ENCODE measurements at regions not wholly inside any gene's neighbourhood (a gene's known extent, or its start where the extent isn't known, plus 50 kb on each side); places are given as distances from the start of the nearest gene placed in this dataset.
"Not testable (repeated sequence)": the region's sequence is repeated elsewhere in the genome, so short reads cannot be mapped to it uniquely, and the experiment has no call there.

DNA sequence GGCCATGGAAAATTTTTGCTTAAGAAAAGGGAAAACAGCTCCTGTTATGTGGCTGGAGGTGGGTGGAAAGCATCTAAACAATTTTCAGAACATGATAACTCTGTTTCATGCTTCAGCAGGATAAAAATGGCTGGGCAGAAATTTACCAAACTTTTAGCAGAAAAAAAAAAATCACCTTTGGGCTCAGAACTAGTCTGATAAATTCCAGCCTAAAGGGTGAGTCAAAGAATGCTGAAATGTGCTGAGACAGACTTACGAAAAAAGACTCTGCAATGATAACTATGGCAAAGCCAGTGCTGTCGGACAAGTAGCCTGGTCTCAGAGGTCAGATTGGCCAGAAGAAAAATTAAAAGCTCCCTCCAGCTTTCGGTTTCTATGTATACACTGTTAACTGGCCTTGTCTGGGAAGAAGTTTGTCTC is 123.6 kb downstream of the LRATD1 start:
- no peak for DNase-seq

DNA sequence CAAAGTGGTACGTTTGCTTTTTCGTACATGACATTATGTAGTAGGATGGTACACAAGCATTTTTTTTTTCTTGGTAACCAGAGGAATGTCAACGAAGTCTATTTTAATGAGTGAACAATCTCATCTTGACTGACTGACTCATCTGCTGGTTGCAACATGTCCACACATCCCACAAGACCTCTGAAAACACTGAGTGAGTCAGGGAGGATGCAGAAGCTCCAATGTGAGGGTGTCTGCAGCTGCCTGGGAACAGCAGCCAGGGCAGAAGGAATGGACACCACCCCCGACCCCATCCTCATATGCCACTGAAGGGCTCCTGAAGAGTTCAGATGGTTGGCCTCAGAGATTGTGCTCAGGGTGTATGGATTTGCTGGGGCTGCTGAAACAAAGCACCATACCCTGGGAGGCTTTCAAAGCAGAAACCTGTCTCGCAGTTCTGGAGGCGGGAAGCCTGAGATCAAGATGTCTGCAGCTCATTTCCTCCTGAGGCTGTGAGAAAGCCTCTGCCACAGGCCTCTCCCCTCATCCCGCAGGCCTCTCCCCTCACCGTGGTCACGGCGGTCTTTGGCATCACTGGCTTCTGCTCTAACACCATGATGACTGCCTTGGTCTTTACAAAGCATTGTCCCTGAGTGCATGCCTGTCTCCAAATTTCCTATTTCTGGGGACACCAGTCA is 124.6 kb downstream of the LRATD1 start:
- no peak for DNase-seq

DNA sequence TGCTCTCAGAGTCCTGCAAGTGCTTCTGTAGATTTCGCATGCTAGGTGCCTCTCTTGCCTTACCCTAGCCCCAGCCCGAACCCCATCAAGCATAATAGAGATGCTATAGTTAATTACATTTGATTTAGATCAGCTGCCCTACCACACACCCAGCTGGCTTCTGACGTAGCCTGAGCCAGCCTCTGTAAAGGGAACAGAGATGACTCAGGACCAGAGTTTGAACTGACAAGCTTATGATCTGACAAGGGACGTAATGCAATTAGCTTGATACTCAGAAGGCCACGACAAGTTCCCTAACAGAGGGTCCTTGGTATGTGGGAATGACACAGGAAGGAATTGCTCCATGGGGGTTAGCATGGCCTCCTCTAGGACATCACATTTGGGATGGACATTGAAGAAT is 126.6 kb downstream of the LRATD1 start:
- DNase-seq: no peak

DNA sequence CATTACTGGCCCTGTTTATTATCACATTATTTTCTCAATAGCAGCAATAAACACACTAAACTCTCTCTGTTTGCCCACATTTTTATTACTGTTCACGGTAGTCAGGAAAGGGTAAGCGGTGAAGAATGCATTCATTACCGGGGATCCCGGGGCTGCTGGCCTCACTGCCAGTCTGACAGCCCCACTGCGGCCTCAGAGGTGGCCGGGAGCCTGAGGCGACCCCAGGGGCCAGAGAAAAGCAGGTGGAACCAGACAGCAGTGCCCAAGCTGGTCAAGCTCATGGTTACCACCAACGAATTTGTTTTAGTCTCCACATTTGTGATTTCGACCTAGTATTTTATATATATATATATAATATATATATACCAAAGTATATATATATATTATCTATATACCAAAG is 127.7 kb downstream of the LRATD1 start:
- no peak for DNase-seq

DNA sequence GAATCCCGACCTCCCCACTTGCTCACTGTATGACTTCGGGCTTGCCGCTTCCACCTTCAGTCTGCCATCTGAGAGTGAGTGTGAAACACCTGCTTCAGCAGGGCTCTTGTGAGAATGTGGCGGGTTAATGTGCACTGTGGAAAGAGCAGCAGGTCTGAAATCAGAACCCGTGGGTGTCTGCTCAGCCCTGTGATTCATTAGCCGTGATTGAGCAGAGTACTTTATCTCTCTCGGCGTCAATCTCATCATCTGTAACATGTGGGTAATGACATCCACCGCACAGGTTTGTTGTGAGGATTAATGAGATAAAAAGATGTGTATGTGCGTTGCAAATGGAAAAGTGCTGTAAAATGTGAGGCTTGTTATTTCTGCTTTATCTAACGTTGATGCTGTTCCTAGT is 128.6 kb downstream of the LRATD1 start:
- no peak for DNase-seq

DNA sequence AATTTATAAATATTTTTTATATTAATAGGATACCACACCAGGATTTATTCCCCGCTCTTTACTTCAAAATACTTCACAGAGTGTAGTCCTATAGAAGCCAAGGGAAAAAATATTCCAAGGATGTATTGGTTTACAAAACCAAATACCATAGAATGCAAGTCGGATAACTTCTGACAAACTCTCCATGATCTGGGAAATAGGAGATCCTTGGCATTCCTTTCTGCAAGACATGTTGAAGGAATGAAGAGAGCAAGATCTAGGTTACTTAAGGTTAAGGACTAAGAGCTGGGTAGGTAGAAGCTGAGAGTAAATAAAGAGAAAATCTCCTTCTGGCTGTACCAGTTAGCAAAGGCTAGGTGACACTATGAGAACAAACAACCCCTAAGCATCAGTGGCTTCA is 141.2 kb downstream of the LRATD1 start:
- no peak for DNase-seq

DNA sequence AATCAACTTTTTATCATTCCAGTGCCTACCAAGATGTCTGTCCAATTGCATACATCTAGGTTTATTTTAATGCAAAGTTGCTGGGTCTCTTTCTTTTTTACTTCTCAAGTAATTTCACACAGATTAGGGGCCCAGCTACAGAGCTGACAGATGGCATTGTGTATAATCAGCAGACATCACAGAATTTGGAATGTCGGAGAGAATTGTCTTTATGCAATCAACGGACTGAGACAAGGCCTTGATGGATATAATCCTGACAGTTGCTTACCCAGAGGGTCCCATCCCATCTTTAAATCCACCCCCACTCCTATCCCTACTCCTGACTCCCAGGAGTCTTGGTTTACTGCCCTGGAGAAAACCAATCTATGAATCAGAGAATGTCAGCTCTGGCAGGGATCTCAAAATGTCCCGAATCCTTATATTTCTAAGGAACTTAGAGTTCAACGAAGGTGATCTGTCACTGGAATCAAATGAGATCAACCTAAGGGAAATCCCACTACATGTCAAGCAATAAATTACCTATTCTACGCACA is 142.0 kb downstream of the LRATD1 start:
- no peak for DNase-seq

DNA sequence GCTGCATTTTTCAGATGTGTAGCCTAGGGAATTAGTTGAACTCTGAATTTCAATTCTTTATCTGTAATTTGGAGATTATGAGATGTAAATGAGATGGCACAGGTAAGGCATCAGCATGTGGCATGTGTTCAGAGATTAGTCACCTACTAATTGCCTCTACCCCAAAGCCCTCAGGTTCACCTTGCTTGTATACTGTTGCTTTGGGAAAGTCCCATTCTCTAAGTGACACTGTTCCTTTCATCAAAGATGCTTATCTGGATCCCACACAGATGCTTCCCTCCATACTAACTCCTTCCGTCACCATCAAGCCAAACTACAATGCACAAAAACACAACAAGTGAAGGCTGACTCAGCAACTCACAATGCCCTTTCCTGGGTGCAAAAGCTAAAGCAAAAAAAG is 143.7 kb downstream of the LRATD1 start:
- no peak for DNase-seq

DNA sequence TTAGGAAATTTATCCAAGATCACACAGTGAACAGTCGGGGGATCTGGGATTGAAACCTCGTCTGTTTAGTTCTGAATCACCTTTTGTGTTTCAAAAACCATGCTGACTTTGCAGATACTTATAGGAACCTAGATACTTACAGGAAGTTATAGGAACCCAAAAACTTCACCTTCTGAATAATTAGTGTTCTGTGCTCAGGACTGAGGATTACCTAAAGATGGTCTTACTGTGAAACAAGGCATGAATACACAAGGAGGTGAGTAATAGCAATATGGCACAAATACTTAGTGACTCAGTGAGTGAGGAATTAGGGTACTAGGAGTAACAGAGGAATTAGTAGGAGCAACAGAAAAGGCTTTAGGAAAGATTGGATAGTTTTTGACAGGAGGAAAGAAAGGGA is 145.5 kb downstream of the LRATD1 start:
- no peak for DNase-seq

DNA sequence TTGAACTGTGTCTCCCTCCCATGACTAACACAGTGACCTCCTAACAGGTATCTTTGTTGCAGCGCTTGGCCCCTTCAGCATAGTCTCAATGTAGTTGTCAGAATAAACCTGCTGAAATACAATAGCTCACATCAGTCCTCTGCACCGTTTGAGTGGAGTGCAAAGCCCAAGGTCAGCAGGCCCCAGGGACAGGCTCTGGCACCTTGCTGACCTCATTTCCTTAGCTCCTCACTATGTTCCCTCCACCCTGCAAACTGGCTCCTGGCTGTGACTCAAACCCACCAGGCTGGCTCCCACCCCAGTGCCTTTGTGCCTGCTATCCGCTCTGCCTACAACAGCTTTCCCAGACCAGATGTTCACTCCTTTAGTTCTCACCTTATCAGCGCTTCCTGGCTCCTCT is 146.7 kb downstream of the LRATD1 start:
- no peak for DNase-seq

DNA sequence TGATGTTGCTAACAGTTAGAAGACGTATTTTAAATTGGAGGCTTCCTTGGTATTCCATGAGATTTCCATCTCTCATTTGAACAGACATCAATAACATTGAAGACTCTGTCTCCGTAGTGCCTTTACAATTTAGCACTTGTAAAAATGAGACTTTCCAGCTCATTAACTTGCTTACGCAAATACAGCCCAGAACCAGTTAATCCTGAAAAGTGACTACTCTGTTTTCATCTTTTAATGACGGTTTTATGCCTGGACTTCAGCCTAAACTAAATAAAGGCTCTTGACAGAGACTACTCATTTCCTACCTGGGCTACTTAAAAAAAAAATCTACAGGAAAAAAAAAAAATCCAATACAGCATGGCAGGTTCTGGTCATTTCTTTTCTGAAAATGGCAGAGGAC is 148.6 kb downstream of the LRATD1 start:
- DNase-seq: no peak

DNA sequence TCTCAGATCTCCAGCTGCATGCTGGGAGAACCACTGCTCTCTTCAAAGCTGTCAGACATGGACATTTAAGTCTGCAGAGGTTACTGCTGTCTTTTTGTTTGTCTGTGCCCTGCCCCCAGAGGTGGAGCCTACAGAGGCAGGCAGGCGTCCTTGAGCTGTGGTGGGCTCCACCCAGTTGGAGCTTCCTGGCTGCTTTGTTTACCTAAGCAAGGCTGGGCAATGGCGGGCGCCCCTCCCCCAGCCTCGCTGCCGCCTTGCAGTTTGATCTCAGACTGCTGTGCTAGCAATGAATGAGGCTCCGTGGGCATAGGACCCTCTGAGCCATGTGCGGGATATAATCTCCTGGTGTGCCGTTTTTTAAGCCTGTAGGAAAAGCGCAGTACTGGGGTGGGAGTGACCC is 156.3 kb downstream of the LRATD1 start:
- not testable (repeated sequence) for DNase-seq

DNA sequence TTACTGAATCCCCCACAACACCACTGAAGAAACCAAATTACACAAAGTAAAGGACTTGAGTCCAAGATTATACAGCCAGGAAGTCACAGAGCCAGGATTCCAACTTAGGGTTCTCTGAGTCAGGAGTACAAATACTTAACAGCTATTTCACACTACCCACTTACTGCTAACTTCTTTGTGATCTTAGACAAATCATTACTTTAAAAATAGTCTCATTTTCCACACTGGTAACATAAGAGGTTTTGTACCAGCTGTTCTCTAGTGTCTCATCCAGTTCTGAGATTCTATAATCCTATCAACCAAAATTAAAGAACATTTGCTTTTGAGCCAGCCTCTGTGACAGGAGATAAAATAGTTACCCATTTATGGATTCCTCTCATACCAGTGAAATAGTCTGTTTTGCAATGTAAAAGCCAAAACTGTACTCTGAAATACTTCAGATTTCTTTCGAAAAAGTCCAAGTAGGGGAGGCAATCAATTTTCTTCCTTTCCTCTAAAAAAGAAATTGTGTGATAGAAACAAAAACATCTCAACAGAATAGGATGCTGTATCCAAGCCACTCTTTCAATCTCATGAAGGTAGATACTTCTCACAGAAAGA is 157.6 kb downstream of the LRATD1 start:
- no peak for DNase-seq

DNA sequence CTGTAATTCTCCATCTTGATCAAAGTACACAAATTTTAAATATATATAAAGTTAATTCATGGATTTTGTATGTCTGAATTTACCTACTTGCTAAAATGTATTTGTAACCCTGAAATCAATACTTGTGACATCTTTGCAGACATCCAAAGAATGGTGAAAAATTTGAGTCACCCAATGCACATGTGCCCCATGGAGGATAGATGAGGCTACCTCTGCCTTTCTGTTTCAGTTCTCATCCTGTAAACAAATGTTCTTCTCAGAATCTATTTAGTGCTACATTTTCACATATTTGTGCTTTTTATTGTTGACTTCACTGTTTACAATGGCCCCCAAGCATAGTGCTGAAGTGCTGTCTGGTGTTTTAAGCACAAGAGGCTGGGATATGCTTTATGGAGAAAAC is 171.5 kb downstream of the LRATD1 start:
- DNase-seq: no peak

DNA sequence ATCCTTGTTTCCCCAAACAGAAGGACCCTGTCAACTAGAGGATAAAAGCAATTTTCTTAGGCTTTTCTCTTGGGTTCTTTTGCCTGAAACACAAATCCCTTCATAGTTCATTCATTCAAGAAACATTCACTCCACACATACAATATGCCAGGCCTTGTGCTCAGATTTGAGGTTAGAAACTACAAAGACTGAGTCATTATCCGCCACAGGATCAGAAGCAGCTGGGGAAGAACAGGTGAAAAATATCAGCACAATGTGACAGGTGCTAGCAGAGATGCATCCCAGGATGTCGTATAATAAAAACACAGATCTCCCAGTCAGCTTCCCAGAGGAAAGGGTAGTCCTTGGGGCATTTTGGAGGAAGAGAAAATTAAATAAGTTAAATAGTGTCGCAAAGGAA is 172.4 kb downstream of the LRATD1 start:
- DNase-seq: no peak

DNA sequence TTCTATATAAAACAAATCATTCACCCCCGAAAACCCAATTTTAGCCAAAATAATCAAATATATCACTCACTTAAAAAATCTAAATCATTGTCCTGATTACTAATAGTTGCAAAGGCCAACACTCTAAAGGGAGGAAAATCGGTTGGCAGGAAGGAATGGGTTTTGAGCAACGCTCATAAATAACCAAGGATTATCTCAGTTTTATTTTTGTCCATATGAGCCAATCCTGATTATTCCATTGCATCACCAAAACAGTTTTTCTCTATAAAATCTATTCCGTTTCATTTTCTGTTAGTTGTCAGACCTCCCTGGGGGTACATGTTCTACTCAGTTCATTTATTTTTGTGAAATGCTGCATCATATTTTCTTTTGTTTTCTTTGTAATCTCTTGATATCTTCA is 174.1 kb downstream of the LRATD1 start:
- DNase-seq: no peak

DNA sequence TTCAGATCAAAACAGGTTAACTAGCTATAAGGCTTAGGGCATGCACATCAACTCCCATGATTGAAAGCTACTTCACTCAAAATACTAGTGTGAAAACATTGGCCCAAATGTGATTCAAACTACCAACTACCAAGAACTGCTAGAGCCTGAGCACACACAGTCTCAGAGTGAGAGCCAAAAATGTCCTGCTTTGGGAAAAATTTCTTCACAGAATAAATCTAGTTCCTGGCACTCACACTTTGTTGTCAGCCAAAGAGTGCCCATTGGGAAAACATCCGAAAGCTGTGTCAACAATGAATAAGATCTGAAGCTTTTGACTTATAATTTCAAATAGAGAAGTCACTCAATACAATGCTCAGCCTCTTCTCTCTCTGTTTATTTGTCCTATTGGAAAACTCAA is 182.7 kb downstream of the LRATD1 start:
- DNase-seq: no peak

DNA sequence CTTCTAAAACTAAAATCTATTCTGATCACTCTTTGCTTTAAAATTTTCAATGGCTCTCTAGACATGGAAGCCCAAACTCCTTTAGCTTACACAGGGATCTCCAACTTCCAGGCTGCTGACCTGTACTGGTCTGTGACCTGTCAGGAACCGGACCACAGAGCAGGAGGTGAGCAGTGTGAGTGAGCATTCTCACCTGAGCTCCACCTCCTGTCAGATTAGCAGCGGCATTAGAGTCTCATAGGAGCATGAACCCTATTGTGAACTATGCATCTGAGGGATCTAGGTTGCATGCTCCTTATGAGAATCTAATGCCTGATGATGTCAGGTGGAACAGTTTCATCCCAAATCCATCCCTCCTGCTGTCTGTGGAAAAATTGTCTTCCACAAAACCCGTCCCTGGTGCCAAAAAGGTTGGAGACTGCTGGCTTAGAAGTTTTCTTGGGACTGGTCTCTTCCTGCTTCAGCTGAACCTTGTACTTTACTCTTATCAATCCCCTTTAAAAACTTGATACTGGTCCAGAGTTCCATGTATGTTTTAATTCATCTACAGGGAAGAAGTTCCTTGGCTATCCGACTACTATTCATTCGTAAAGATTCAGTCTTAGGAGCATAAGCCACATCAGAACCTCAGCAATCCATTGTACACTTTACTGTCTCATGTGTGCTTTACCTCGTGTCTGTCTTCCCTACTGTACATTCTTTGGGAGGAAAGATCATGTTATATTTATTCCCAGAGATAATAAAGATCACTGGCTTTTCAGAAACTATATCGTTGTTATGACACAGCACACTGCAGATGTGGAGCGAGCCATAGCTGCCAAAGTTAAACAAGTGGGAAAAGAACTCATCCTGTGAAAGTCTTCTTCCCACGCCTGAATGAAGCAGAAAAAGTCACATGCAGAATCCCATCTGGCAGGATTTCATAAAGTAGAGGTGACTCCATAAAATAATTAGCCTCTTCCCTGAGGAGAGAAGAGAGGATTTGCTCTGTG is 183.8 kb downstream of the LRATD1 start:
- no peak for DNase-seq

DNA sequence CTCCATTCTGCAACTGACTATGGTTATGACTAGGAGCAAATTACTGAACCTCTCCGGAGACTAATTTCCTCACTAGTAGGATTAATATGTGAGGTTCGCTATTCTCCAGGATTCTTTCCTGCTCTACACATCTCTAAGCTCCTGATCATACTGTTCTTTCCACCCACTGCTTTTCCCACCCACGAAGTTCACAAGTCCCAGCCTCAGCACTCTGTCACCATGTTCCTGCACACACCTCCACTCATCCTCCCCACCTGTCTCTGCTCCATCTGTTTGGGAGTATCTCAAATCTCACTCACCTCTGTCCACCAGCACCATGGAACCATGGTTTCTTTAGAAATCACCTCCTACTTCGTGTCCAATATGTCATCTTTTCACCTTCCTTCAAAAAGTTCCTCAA is 185.3 kb downstream of the LRATD1 start:
- no peak for DNase-seq

DNA sequence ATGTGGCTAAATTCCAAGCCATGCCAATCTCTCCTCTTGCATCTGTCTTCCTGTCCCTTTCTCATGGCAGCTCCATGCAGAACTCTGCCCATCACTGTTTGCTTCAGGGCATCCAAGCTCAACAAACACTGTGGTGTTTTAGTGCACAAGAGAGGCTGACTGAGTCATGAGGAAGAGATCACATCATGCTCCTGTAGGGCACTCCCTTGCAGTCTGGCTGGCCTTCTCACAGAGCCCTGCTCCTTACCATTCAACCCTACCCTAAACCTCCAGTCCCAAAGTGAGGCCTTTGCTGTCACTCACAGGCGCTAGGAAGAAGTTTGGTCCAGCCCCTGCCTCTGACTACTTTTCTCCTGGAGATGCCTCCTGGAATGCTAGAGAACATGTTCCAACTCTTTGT is 194.0 kb downstream of the LRATD1 start:
- no peak for DNase-seq

DNA sequence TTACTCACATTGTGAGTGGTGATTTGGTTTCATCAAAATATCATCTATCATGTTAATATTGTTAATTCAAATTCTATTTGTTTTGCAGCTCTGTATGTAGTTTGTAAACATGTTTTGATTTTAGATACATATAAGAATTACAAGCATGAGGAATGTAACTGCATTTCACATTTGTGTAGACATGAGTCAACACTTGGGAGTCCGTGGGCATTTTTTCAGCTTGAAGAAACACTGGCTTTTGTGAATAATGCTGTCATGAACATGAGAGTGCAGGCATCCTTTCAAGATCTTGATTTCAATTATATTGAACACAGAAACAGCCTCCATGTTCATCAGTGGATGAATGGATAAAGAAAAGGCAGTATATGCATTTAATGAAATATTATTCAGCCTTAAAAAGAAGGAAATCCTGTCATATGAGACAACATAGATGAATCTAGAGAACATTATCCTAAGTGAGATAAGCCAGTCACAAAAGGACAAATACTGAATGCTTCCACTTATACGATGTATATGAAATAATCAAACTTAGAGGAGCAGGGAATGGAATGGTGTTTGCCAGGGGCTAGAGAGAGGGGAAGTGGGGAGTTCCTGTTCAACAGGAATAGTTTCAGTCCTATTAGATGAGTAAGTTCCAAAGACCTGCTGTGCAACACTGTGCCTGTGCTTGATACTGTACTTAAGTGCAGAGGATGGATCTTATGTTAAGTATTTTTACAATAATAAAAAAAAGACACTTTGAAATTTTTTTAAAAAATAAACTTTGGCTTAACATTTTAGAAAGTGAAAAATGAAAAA is 194.9 kb downstream of the LRATD1 start:
- DNase-seq: no peak

DNA sequence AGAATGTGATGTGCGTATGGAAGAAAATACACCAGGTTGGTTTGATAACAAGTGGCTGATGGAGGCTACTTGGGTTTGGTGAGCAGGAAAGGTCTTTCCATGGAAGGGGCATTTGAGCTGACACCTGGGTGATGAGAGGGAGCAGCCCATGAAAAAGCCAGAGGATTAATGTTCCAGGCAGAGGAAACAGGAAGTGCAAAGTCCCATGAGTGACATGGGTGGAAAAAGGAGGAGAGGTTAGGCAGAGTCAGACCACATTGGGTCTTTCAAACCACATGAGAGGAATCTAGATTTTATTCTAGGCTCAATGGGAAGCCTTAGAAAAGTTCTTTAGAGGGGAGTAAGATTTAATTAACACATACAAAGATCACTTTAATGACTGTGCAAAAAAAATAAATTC is 195.7 kb downstream of the LRATD1 start:
- no peak for DNase-seq

DNA sequence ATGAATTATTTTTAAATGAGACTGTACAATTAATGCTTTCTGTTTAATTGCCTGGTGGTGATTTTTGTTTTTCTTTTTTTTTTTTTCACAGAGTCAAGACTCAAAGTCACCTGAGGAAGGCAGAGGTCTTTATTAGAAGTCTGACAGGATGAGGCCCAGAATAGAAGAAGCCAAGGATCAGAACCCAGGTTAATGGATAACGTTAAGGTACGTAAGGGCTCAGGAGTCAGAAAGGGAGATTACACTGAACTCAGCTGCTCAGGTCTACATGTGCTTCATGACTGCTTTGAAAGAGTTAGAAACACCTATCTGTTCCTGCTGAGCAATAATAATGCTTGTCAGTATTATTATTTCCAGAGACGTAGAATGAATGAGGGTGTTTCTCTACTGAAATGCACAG is 196.5 kb downstream of the LRATD1 start:
- no peak for DNase-seq
